CD4-positive, alpha-beta T cell treated with Interleukin-12 subunit alpha and Interleukin-12 subunit beta, for 1 hour (primary cell): ENCODE measurements at regions not wholly inside any gene's neighbourhood (a gene's known extent, or its start where the extent isn't known, plus 50 kb on each side); places are given as distances from the start of the nearest gene placed in this dataset.

Experiments used
- DNase-seq: peaks from one replicate; pipeline ENCODE4 v3.0.0-alpha.2; 2020

DNA sequence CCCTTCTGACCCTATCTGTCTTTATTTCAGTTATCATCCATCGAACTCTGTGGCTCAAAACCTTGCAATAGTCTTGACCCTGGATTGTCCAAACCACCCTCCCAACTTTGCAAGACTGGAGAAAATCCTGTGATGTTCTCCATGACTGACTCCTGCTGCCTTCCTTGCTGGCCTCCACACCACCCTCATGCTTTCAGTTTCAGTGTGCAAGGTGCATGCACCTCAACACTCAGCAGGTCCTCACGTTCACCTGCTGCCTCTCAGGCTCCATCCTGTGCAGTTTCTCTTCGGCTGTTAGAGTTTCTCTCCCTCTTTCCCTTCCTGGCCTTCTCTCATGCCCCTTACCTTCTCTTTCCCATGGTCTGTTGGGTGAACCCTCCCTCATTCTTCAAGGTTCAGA, 59.4 kb upstream of the ASIC2 start:
- no peak for DNase-seq

DNA sequence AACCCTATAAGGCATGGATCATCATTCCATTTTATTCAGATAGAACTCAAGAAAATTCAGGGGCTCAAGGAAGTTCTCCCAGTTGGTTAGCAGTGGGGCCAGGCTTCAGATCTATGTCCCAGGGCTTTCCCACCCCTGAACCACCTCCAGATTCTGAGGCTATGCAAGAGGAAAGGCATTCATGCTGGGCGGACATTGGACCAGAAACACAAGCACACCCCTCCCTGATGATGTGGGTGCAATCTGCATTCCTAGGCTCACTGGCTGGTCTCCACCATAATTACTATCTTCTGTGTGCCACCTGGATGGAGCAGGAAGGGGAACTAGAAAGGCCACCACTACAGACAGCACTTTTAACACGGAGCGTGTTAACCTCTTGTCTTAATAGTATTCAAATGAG, 63.2 kb upstream of the ASIC2 start:
- DNase-seq, result no peak

DNA sequence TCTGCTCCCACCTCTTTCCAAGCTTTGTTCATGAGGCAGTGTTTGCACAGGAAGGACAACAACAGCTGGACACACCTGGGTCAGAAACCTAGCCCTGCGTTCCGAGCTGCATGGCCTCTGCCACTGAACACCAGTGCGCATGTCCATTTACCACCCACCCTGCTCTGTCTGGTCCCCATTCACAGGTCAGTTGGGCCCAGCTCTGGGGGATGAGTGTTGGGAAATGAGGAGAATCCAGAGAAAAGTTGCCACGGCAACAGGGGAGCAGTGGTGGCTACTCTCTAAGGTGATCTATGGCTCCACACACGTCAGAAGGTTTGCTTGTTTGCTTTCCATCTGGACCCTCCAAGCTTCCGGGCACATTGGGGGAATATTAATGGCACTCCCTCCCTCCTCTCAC, 70.4 kb upstream of the ASIC2 start:
- no peak for DNase-seq

DNA sequence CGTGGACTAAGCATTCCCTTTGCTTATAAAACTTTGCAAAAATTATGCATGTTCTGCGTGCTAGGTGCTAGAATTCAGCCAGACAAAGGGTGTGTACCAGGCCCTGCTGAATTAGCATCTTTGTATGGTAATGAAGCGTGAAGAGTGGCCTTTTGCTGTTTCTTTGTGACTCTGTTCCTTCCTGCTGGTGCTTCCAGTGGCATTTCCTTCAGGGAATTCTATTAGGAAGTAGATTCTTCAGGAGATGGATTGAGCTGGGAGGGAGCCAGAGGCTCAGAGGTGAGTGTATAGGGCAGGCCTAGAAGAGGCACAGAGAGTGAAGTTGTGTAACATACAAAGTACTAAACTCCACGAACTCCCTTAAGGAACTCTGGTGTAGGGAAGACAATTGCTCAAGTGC, 73.9 kb upstream of the ASIC2 start:
- DNase-seq, result no peak

DNA sequence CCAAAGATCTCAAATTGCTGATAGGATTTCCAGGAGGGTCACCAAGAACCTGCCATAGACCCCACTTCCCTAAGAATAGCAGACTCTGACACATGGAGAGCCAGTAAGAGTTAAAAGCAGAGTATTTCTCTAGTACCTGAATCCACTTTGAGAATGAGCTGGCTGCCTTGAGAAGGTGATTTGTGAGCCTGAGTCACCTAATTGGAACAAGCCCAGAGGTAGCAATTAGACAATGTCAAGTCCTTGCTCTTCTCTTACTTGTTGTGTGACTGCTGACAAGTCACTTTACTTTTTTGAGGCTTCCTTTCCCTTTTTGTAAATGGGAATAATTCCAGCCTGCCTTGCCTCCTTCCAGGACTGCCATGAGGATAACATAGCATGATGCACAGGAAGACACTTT, 76.1 kb upstream of the ASIC2 start:
- DNase-seq, result no peak

DNA sequence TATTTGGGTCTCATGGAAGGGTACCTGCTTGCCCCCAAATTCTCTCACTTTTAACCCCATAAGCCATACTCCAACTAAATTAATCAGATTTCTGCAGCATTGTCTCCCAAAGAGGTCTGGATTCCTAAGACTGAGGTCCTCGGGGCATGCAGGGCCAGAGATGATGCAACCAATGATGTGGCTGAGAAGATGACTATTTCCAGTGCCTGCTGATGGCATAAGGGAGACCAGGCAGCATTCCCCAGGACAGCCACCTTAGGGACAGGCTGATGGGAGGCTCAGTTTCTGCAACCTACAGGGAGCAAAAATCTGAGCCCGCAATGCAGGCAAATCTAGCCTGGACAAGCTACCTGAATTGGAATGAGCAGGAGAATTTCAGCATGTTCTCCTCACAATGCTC, 76.8 kb upstream of the ASIC2 start:
- DNase-seq, result no peak

DNA sequence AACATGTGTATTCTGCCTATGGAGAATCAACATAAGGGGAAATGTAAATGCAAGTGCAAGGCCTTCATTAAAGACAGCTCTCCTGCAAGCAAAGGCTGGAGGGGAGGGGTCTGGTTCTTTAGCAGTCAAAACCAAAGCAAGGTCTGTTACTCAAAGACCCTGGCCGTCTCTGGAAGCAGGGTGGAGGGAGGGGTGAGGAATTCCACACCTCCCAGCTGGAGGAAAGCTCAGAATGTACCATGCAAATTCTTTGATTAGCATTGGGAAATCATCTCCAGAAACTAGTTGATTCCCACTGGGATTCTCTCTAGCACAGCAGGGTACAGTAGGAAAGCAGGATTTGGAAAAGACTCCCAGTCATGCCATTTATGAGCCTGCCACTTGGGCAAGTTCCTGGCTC, 77.3 kb upstream of the ASIC2 start:
- no peak for DNase-seq

DNA sequence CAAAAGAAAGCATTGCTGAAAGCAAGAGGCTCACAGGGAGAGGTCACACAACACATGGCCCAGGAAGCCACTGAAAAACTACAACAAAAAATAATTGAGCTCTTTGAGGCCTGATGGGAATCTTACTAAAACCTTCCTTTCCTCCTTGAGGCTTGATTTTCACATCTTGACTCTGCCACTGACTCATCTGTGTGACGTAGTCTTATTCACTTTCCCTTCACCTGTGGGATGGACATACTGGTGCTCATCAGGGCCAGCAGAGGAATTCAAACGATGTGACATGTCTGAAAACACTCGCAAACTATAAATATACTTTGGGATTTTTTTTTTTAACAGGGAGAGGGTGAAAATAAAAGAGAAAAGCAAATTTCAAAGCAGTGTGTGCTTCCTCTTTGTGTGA, 78.3 kb upstream of the ASIC2 start:
- no peak for DNase-seq

DNA sequence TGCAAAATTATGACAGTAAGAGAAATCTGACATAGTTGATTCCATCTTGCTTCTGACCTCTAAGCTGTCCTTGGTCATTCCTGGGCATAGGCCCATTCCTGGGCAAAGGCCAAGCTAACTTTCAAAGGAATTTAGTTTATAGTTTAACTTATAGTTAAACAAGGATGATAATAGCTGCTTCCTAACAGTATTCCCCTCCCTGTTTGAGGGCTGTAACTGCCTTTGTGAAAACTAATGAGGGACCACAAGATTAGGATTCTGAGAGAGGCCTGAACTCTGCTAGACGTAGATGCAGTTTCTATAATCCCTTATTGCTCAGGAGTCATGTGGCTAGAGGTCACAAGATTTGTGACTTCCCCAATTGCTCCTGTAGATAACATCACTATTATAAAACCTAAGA, 80.2 kb upstream of the ASIC2 start:
- DNase-seq, result no peak

DNA sequence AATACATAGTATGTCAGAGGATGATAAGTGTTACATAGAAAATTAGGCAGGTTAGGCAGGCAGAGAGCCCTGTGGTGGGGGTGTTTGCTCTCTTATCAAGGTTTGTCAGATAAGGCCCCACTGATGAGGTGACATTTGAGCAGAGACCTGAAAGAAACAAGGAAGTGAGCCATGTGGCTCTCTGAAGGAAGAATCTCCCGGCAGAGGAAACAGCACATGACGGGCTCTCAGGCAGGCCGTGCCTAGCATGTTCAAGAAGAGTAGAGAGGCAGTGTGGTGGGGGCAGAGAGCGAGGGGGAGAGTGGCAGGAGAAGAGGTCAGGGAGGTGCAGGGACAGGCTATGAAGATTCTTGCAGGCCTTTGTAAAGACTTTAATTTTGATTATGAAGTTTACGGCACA, 82.0 kb upstream of the ASIC2 start:
- DNase-seq, result no peak

DNA sequence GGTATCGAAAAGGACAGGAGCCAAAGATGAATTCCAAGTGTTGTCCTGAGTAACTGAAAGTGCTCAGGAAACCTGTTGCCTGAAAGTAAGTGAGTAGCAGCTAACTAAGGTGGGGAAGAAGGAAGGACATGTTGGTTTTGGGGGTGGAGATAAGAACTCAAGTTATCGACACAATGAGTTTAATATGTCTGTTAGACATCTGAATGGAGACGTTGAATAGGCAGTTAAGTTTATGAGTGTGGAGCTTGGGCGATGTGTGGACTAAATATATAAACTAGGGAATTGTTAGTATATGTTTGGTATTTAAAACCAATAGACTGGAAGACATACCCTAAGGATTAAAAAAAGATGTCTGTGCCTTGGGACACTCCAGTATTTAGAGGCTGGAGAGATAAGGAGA, 82.7 kb upstream of the ASIC2 start:
- no peak for DNase-seq

DNA sequence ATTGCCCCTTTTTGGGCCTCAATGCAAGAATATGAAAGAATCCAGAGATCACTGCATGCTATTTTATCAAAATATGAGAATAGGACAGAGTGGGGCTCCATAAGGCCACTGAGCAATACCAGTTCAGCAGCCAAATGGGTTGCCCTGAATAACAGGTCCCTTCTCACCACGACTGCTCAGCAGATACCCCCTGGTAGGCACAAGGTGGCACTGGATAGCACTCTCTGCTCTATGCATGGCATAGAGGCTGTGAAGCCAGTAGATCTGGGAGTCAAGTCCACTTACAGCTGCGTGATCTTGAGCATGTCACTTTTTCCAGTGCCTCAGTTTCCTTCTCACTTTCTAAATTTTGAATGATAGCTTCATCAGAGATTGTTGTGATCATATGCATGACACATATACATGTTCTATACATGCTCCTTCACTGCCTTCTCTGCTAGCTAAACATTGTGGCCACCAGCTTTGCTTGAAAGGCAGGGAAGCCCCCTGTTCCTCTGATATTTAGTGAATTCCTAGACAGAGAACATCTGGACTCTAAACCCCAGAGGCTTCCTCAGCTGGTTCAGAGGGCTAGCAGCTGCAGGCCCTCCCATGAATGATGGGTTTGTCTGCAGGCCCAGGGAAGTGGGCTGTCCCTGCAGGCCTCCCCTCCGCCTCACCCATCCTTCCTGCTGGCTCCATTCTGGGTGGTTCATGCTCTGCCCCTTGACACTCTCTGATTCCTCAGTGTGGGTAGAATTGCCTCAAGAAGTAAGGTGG, 84.9 kb upstream of the ASIC2 start:
- DNase-seq, result no peak

DNA sequence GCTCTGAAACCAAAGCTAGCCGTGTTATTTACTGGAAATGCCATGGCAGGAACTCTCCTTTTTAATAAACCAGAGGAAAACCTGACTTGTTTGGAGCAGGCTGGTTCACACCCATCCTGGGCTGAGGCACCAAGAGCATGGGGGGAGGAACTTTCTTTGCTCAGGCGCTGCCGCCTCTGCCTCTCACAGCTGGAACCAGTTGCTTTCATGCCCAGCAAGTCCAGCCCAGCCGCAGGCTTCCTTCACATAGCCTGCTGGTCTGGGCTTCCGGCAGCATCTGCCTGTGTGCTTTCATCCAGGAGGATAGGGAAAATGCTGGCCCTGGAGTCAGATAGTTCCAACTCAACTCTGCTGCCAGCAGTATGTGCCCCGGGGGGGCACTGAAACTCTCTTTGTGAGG, 88.1 kb upstream of the ASIC2 start:
- no peak for DNase-seq

DNA sequence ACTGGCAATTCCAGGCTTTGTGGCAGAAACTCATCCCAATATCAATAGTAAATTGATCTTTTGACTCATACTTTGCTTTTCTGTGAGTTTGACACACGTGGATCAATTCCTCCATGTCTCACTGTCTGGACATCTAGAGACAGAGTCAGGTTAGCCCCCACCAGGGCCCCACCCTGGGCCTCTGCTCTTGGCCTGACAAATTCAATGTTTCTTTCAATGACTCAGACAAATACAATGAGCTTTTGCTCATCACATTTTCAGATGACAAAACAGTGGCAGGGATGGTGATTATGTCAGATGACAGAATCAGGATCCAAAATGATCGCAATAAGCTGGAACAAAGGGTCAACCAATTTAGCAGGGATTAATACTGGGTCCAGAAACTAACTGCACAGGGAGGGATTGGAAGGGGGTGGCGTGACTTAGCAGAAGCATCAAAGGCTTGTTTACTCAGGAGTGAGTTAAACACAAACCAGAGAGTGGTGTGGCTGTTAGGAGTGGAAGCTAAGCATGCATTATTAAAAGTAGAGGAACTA, 90.5 kb upstream of the ASIC2 start:
- DNase-seq, result no peak

DNA sequence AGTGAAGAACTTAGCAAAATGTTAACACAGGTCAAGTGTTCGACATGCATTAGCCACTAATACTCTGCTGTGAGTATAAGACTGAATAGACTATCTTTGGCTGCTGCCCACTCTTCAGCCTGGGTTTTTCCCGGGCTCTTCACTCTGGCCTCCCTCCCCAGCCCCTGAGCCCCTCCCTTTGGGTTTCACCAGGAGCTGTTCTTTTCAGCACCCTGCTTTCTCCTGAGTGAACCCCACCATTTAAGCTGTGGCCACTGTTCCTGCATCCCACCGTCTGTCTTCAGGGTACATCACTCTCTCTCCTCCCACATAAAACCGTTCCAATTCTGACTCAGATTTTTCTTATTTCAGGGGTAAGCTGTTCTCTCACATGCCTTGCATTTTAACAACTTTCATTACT, 92.0 kb upstream of the ASIC2 start:
- no peak for DNase-seq

DNA sequence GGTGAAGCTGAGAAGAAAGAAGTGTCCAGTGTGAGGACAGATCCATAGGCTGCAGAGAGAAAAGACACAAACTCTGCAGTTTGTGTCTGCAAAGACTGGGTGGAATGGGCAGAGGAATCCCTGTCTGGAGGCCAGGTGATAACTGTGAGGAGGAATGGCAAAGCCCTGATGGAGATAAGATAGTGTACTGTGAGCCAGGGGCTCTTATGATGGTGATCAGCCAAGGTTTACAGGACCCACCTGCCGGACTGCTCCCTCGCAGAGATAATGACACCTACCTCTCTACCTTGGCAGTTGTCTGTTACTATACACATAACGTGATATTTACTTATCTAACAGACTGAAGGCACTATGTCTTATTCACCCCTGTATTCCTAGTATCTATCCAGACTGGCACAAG, 92.6 kb upstream of the ASIC2 start:
- DNase-seq, result no peak

DNA sequence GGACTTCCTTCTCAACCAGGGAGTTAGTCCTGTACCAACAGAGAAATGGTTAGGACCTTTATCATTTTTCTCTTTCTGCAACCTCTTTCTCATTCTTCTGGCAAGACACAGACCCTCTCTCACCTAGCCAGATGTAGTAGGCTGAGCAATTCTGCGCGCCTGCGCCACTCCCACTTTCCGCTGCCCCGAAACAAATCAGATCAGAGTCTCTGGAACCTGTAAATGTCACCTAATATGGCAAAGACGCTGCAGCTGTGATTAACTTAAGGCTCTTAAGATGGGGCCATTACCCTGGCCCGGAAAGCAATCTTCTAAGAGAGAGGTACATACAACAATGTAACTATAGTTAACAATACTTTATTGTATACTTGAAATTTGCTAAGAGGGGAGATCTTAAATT, 94.3 kb upstream of the ASIC2 start:
- DNase-seq, result no peak

DNA sequence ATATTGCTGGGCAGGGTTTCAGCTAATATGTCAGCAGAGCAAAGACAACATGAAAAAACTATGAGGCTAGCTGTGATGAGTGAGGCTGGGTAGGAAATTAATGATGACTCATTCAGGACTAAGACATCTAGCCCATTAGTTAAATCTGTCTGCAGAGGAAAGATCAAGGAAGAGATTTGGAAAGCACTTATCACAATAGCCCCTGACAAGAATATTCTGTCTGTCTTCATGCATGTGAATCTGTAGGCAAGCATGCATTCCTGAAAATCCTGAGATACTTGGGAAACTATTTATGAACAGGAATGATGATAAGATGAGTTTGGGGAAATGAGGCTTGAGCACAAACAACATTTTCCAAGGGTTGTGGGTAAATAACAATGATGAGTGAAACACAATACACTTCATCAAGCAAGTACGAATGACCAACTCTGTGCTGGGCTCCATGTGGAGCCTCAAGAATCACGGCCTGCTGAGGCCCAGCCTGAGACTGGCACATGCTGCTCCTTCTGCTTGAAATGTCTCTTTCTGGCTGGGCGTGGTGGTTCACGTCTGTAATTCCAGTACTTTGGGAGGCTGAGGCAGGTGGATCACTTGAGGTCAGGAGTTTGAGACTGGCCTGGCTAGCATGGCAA, 96.5 kb upstream of the ASIC2 start:
- DNase-seq, result no peak

DNA sequence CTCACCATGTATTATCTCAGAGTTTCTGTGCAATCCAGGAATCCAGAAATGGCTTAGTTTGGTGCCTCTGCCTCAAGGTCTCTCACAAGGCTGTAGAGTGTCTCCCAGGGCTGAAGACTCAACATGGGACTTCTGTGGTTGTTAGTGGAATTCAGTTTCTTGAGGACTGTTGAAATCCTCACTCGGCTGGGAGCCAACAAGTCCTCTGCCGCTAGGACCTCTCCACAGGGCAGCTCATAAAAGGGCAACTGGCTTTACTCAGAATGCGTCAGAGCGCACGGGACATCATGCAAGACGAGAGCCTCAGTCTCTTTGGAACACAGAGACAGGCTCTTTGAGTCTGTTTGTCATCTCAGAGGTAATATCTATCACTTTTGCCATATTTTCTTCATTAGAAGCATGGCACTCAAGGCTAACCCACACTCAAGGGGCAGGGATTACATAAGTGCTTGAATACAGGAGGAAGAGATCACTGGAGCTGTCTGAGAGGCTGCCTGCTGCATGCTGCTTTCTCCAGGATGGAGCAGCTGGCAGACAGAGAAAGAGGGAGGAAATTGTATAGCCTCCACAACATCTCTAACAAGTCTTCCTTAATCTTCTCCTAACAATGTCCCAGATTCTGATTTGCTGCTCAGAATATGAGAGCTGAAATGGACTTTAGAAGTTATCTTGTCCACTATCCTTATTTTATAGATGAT, 97.5 kb upstream of the ASIC2 start:
- DNase-seq, result no peak

DNA sequence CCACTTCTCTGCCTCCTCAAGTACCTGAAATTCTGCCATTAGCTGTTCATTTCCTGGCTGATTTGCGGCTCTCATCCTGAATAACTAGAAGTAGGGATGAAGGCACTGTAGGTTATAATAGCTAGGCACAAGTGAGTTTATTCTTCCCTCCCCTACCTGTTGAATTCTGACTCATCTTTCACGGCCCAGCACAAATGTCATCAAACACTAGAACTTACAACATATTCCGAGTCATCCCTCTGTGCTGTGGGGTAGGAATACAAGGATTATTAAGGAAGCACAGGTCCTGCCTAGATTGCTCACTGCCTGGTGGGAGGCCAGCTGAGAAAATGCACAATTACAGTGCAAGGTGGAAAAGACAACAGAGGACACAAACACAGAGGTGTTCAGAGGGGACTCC, 103.7 kb upstream of the ASIC2 start:
- no peak for DNase-seq

DNA sequence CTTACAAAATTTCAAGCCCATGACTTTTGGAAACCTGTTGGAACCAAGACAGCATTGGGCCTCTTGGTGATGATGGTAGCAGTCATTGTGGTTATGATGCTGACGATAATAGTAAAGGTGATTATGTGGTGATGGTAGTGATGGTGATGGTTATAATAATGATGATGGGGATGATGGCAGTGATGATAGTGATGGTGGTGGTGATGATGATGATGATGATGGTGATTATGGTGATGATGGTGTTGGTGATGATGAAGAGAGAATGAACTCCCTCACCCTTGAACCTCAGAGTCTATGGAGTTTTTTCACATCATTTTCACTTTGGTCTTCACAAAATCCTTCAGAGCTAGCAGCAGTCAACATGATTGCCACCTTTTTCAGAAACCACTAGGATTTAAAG, 105.3 kb upstream of the ASIC2 start:
- DNase-seq, result no peak

DNA sequence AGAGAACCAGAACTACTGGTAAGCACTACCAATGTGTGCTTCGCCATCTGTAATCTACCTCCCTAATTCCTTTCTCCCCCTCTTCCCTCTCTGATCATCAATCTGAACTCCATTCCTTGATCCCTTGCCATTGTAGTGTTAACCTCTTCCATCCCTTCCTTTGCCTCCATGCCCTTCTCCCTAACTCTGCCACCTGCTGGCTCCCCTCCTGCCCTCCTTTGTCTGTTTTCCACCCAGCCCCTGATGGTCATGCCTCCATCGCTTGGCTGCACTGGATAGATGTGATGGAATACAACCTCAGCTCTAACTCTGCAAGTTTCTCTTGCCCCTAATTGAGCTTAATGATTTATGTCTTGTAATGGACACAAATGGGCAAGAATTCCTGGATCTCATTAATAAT, 108.2 kb upstream of the ASIC2 start:
- DNase-seq, result no peak

DNA sequence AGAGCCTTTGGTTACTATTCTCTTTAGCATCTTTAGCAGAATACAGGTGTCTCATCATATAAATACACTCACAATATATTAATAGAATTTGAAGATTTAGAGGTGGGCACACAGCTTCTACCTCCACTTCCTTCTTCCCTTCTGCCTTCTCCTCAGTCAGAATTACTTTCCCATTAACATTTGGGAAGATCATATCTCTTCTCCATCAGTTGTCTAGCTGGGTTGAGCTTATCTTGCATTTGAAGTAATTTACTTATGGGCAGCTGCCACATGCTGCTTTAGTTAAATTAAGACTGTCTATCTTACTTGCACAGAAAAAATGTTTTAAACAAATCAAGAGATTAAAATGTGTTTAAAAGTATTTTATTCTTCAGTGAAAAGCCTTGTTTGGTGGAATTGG, 110.1 kb upstream of the ASIC2 start:
- DNase-seq, result no peak

DNA sequence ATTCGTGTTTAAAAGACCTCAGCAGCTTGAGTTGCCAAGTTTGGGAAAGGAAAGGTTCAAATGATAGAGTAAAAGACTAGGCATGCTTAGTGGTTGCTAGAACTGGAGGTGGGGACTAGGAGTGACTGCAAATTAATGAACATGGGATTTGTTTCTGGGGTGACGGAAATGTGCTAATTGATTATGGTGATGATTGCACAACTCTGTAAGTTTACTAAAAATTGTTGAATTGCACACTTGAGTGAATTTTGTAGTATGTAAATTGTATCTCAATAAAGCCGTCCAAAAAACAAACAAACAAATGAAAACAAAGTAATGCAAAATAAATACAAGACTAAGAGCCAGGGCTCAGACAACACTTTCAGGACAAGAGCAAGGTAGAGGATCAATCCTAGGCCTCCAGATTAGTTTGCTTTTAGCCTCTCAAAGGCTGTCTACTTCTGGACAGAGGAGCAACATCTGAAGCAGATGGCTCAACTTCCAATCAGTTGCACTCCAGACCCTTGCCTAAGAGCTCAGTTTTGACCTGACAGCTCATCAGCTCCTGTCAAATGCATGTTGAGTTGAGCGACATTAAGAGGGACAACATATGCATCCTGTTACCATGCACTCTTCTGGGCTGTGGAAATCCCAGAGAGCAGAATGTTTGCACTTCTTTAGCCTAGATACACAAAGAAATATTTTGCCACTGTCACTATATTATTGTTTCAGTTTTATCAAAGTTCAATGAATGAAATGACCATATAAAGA, 111.2 kb upstream of the ASIC2 start:
- no peak for DNase-seq
